A673 (cell line): ENCODE measurements at regions not wholly inside any gene's neighbourhood (a gene's known extent, or its start where the extent isn't known, plus 50 kb on each side); places are given as distances from the start of the nearest gene placed in this dataset.

Experiments used
- CTCF ChIP-seq: fragments of 300-800, 200-600 bp; sonication (generic); conservative IDR thresholded peaks from 2 replicates; pipeline ENCODE4 v1.5.1; 2017; ENCODE audit warnings: low read depth, mild to moderate bottlenecking, antibody characterized with exemption, low read length, moderate library complexity, mixed read lengths
- EZH2 ChIP-seq: fragments of 200-600 bp; sonication (generic); IDR thresholded peaks from 2 replicates; pipeline ENCODE4 v1.6.1; 2017; ENCODE audit warnings: borderline replicate concordance, low read depth, mild to moderate bottlenecking, mixed read lengths, antibody characterized with exemption, low read length; ENCODE audit not compliant: poor library complexity, severe bottlenecking

- TF ChIP-seq CTCF (no peak), EZH2 (no peak)
These were observed 673.9 kb downstream of the TRIB2 start for GRCh38 chr2:13390676-13391075.
